ENCODE measurements at regions not wholly inside any gene's neighbourhood (a gene's known extent, or its start where the extent isn't known, plus 50 kb on each side); places are given as distances from the start of the nearest gene placed in this dataset.
A peak's percentile ranks its signal among the peaks of the same experiment; 100 is the strongest.

DNA sequence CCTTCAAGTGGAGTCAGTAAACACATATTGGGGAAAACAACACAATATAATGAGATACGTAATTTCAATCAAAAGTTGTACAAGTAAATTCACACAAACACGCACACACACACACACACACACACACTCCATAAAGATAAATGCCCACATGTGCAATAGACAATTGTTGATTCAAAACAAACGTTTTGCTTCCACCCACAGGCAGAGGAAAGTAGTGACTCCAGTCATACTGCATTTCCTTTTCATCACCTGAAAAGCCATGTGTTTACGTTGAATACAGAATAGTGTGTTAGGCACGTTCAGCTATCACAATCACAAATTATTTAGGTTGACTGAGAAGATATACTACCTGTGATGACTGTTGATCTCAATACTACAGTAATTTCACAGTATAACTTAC lies 443.8 kb upstream of the MANEA start:
- no peak overlapping the region for H3K4me3 ChIP-seq (ENCODE audit: insufficient read depth, low read depth, low read length)
- no peaks in the 10 kb centered on the region for H3K9me3 ChIP-seq (ENCODE audit: insufficient read depth, low read depth, low read length)
- no peak for TF ChIP-seq EZH2 (IDR thresholded peaks at IDR 0.05; ENCODE audit: insufficient read depth, low read length)
- TF ChIP-seq, protein P1, sequence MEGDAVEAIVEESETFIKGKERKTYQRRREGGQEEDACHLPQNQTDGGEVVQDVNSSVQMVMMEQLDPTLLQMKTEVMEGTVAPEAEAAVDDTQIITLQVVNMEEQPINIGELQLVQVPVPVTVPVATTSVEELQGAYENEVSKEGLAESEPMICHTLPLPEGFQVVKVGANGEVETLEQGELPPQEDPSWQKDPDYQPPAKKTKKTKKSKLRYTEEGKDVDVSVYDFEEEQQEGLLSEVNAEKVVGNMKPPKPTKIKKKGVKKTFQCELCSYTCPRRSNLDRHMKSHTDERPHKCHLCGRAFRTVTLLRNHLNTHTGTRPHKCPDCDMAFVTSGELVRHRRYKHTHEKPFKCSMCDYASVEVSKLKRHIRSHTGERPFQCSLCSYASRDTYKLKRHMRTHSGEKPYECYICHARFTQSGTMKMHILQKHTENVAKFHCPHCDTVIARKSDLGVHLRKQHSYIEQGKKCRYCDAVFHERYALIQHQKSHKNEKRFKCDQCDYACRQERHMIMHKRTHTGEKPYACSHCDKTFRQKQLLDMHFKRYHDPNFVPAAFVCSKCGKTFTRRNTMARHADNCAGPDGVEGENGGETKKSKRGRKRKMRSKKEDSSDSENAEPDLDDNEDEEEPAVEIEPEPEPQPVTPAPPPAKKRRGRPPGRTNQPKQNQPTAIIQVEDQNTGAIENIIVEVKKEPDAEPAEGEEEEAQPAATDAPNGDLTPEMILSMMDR (IDR thresholded peaks at IDR 0.05; ENCODE audit: insufficient read depth, low read depth, low read length): peak; percentile 35
- H4K20me1 ChIP-seq (ENCODE audit: insufficient read depth, low read length): no peaks in the 10 kb centered on the region
- FAIRE-seq (no peak), DNase-seq (ENCODE audit: low read depth) (no peak)
- no peak overlapping the region for H3K9ac ChIP-seq (ENCODE audit: low read length)
- no peaks in the 10 kb centered on the region for H3K36me3 ChIP-seq (ENCODE audit: insufficient read depth, low read length)
- no peak overlapping the region for H2AFZ ChIP-seq (ENCODE audit: low read depth, low read length)
- Mint-ChIP-seq H3K4me3 (ENCODE audit: unreplicated experiment) (no peak overlapping the region), H3K4me1 (ENCODE audit: low read depth, unreplicated experiment) (peaks cover 4% of the 10 kb centered on the region), H3K9me3 (ENCODE audit: unreplicated experiment) (no peaks in the 10 kb centered on the region), H3K27me3 (ENCODE audit: low read depth, unreplicated experiment) (no peaks in the 10 kb centered on the region), H3K27ac (ENCODE audit: unreplicated experiment) (no peak overlapping the region), H3K36me3 (ENCODE audit: low read depth, unreplicated experiment) (no peaks in the 10 kb centered on the region)
- H3K79me2 ChIP-seq (ENCODE audit: insufficient read depth, low read length): no peaks in the 10 kb centered on the region
- H3K4me1 ChIP-seq (ENCODE audit: insufficient read depth, low read length): no peaks in the 10 kb centered on the region
- H3K4me2 ChIP-seq (ENCODE audit: low read length): no peak overlapping the region
- H3K27me3 ChIP-seq (ENCODE audit: insufficient read depth, low read length): no peaks in the 10 kb centered on the region
- no peak overlapping the region for H3K27ac ChIP-seq (ENCODE audit: low read depth, low read length)

- no peaks in the 10 kb centered on the region for H3K79me2 ChIP-seq (ENCODE audit: insufficient read depth, low read length)
- H2AFZ ChIP-seq (ENCODE audit: low read depth, low read length): no peak overlapping the region
- H3K4me1 ChIP-seq (ENCODE audit: insufficient read depth, low read length): no peaks in the 10 kb centered on the region
- no peak overlapping the region for H3K9ac ChIP-seq (ENCODE audit: low read length)
- TF ChIP-seq, protein P1 (IDR thresholded peaks at IDR 0.05; ENCODE audit: insufficient read depth, low read depth, low read length): no peak
- TF ChIP-seq EZH2 (IDR thresholded peaks at IDR 0.05; ENCODE audit: insufficient read depth, low read length): no peak
- no peaks in the 10 kb centered on the region for H3K36me3 Mint-ChIP-seq (ENCODE audit: low read depth, unreplicated experiment)
- no peaks in the 10 kb centered on the region for H3K27me3 ChIP-seq (ENCODE audit: insufficient read depth, low read length)
- H3K27ac Mint-ChIP-seq (ENCODE audit: unreplicated experiment): no peak overlapping the region
- no peak for FAIRE-seq
- H3K4me2 ChIP-seq (ENCODE audit: low read length): no peak overlapping the region
- H3K27me3 Mint-ChIP-seq (ENCODE audit: low read depth, unreplicated experiment): no peaks in the 10 kb centered on the region
- no peaks in the 10 kb centered on the region for H3K36me3 ChIP-seq (ENCODE audit: insufficient read depth, low read length)
- DNase-seq (ENCODE audit: low read depth): no peak
- no peaks in the 10 kb centered on the region for H3K4me1 Mint-ChIP-seq (ENCODE audit: low read depth, unreplicated experiment)
- no peaks in the 10 kb centered on the region for H3K9me3 Mint-ChIP-seq (ENCODE audit: unreplicated experiment)
- H3K4me3 ChIP-seq (ENCODE audit: insufficient read depth, low read depth, low read length): no peak overlapping the region
- no peaks in the 10 kb centered on the region for H3K9me3 ChIP-seq (ENCODE audit: insufficient read depth, low read depth, low read length)
- H3K4me3 Mint-ChIP-seq (ENCODE audit: unreplicated experiment): no peak overlapping the region
- H3K27ac ChIP-seq (ENCODE audit: low read depth, low read length): no peak overlapping the region
- no peaks in the 10 kb centered on the region for H4K20me1 ChIP-seq (ENCODE audit: insufficient read depth, low read length)
Measured at GRCh38 chr6:95135182-95135581, 442.2 kb upstream of the MANEA start.

GRCh38 chr6:95142101-95142500 lies 435.2 kb upstream of the MANEA start:
- no peaks in the 10 kb centered on the region for H3K4me1 Mint-ChIP-seq (ENCODE audit: low read depth, unreplicated experiment)
- Histone ChIP-seq H3K9me3 (ENCODE audit: insufficient read depth, low read depth, low read length) (no peaks in the 10 kb centered on the region), H3K27me3 (ENCODE audit: insufficient read depth, low read length) (no peaks in the 10 kb centered on the region), H2AFZ (ENCODE audit: low read depth, low read length) (no peak overlapping the region), H3K4me3 (ENCODE audit: insufficient read depth, low read depth, low read length) (no peak overlapping the region), H3K4me1 (ENCODE audit: insufficient read depth, low read length) (no peaks in the 10 kb centered on the region), H3K4me2 (ENCODE audit: low read length) (no peak overlapping the region), H3K79me2 (ENCODE audit: insufficient read depth, low read length) (no peaks in the 10 kb centered on the region), H3K9ac (ENCODE audit: low read length) (no peak overlapping the region), H3K36me3 (ENCODE audit: insufficient read depth, low read length) (no peaks in the 10 kb centered on the region), H4K20me1 (ENCODE audit: insufficient read depth, low read length) (no peaks in the 10 kb centered on the region), H3K27ac (ENCODE audit: low read depth, low read length) (no peak overlapping the region)
- TF ChIP-seq, protein P1 (IDR thresholded peaks at IDR 0.05; ENCODE audit: insufficient read depth, low read depth, low read length): no peak
- no peak for TF ChIP-seq EZH2 (IDR thresholded peaks at IDR 0.05; ENCODE audit: insufficient read depth, low read length)
- DNase-seq (ENCODE audit: low read depth): no peak
- H3K27ac Mint-ChIP-seq (ENCODE audit: unreplicated experiment): no peak overlapping the region
- no peak for FAIRE-seq
- H3K36me3 Mint-ChIP-seq (ENCODE audit: low read depth, unreplicated experiment): no peaks in the 10 kb centered on the region
- H3K9me3 Mint-ChIP-seq (ENCODE audit: unreplicated experiment): no peaks in the 10 kb centered on the region
- H3K4me3 Mint-ChIP-seq (ENCODE audit: unreplicated experiment): no peak overlapping the region
- no peaks in the 10 kb centered on the region for H3K27me3 Mint-ChIP-seq (ENCODE audit: low read depth, unreplicated experiment)

Measured in astrocyte (in vitro differentiated cells and primary cell).